ENCODE measurements at regions not wholly inside any gene's neighbourhood (a gene's known extent, or its start where the extent isn't known, plus 50 kb on each side); places are given as distances from the start of the nearest gene placed in this dataset.
A peak's percentile ranks its signal among the peaks of the same experiment; 100 is the strongest.
"Not testable (repeated sequence)": the region's sequence is repeated elsewhere in the genome, so short reads cannot be mapped to it uniquely, and the experiment has no call there.

GRCh38 chr2:235430366-235431083 lies 63.3 kb upstream of the AGAP1 start:
- Histone ChIP-seq H3K9me3 (no peaks in the 10 kb centered on the region), H3K4me1 (peaks cover 11 to 20% (median 17%) of the 10 kb centered on the region in 4 donors), H3K4me3 (no peak overlapping the region), H3K27me3 (no peaks in the 10 kb centered on the region), H3K36me3 (no peaks in the 10 kb centered on the region), H3K27ac (replicated peaks in 1 of 4) (no peak overlapping the region)
- no peak for DNase-seq (ENCODE audit: extremely low spot score)
- WGBS, result 91% methylated on average over 6 of the region's 6 CpGs
- no peak for TF ChIP-seq POLR2A (IDR thresholded peaks at IDR 0.05; ENCODE audit: low read depth)
- no peak for TF ChIP-seq POLR2AphosphoS5 (IDR thresholded peaks at IDR 0.05)
- TF ChIP-seq CTCF (IDR thresholded peaks at IDR 0.05), result no peak
- no peak for TF ChIP-seq EP300 (IDR thresholded peaks at IDR 0.05)
- intact Hi-C loops (cut with DNase I), result loop anchor here (5.0 kb wide), 1 partner anchor 162 kb away; no protein-coding TSS in a partner anchor

GRCh38 chr2:235432741-235433520 lies 60.9 kb upstream of the AGAP1 start:
- Histone ChIP-seq H3K4me3 (peak overlapping the region in 2 of 4 donors; percentile 9 to 20), H3K27ac (replicated peaks in 1 of 4) (peak overlapping the region in 2 of 4 donors; percentile 38 to 74), H3K4me1 (peaks cover 11 to 20% (median 17%) of the 10 kb centered on the region in 4 donors), H3K27me3 (no peaks in the 10 kb centered on the region), H3K36me3 (no peaks in the 10 kb centered on the region), H3K9me3 (no peaks in the 10 kb centered on the region)
- no peak for DNase-seq (ENCODE audit: extremely low spot score)
- intact Hi-C loops (cut with DNase I), result loop anchor here (5.0 kb wide), 1 partner anchor 159 kb away; no protein-coding TSS in a partner anchor
- no peak for TF ChIP-seq POLR2A (IDR thresholded peaks at IDR 0.05; ENCODE audit: low read depth)
- TF ChIP-seq EP300 (IDR thresholded peaks at IDR 0.05), result no peak
- TF ChIP-seq CTCF (IDR thresholded peaks at IDR 0.05), result no peak
- TF ChIP-seq POLR2AphosphoS5 (IDR thresholded peaks at IDR 0.05), result no peak
- WGBS, result 59% methylated on average over 17 of the region's 17 CpGs

GRCh38 chr2:235433860-235434259 lies 60.0 kb upstream of the AGAP1 start:
- peaks cover 11 to 20% (median 17%) of the 10 kb centered on the region in 4 donors for H3K4me1 ChIP-seq
- H3K9me3 ChIP-seq, result no peaks in the 10 kb centered on the region
- 36% methylated on average over 4 of the region's 4 CpGs for WGBS
- H3K27ac ChIP-seq (replicated peaks in 1 of 4), result peak overlapping the region in 2 of 4 donors; percentile 38 to 74
- intact Hi-C loops (cut with DNase I), result loop anchor here (5.0 kb wide), 1 partner anchor 158 kb away; no protein-coding TSS in a partner anchor
- no peaks in the 10 kb centered on the region for H3K36me3 ChIP-seq
- no peak for DNase-seq (ENCODE audit: extremely low spot score)
- TF ChIP-seq POLR2AphosphoS5 (IDR thresholded peaks at IDR 0.05) (no peak), EP300 (IDR thresholded peaks at IDR 0.05) (no peak), CTCF (IDR thresholded peaks at IDR 0.05) (peak; percentile 15 to 22 (median 20)), POLR2A (IDR thresholded peaks at IDR 0.05; ENCODE audit: low read depth) (no peak)
- no peaks in the 10 kb centered on the region for H3K27me3 ChIP-seq
- H3K4me3 ChIP-seq, result no peak overlapping the region

- intact Hi-C loops (cut with DNase I), result no loop called here
- Histone ChIP-seq H3K27me3 (no peaks in the 10 kb centered on the region), H3K4me3 (no peak overlapping the region), H3K36me3 (no peaks in the 10 kb centered on the region), H3K4me1 (no peaks in the 10 kb centered on the region), H3K9me3 (no peaks in the 10 kb centered on the region), H3K27ac (replicated peaks in 1 of 4) (no peak overlapping the region)
- no peak for DNase-seq (ENCODE audit: extremely low spot score)
- TF ChIP-seq CTCF (IDR thresholded peaks at IDR 0.05) (no peak), POLR2A (IDR thresholded peaks at IDR 0.05; ENCODE audit: low read depth) (no peak), POLR2AphosphoS5 (IDR thresholded peaks at IDR 0.05) (no peak)
- 77% methylated on average over 18 of the region's 18 CpGs for WGBS
These were observed 53.7 kb upstream of the AGAP1 start for GRCh38 chr2:235439959-235440662.

GRCh38 chr2:235443580-235443979 lies 50.3 kb upstream of the AGAP1 start:
- H3K4me1 ChIP-seq; DNase-seq (ENCODE audit: extremely low spot score); H3K36me3 ChIP-seq; H3K4me3 ChIP-seq; H3K27me3 ChIP-seq; intact Hi-C loops (cut with DNase I); H3K9me3 ChIP-seq; H3K27ac ChIP-seq (replicated peaks in 1 of 4): not testable (repeated sequence)
- WGBS, result 86% methylated on average over 6 of the region's 6 CpGs
